GM19467 (cell line): ENCODE measurements at regions not wholly inside any gene's neighbourhood (a gene's known extent, or its start where the extent isn't known, plus 50 kb on each side); places are given as distances from the start of the nearest gene placed in this dataset.

Experiments
- ATAC-seq: cut with Tn5 transposase; IDR thresholded peaks from one replicate; pipeline ENCODE4 v1.9.1; 2021; ENCODE audit warnings: mild to moderate bottlenecking, moderate library complexity; ENCODE audit not compliant: unreplicated experiment

GRCh38 chr2:217660423-217660822 lies 342.4 kb downstream of the TNS1 start:
- ATAC-seq, result no peak

GRCh38 chr2:217658806-217659205 lies 344.0 kb downstream of the TNS1 start:
- no peak for ATAC-seq

GRCh38 chr2:217657252-217657651 lies 345.5 kb downstream of the TNS1 start:
- no peak for ATAC-seq

- ATAC-seq, result no peak
Measured at GRCh38 chr2:217656316-217656715, 346.5 kb downstream of the TNS1 start.

- no peak for ATAC-seq
Measured at GRCh38 chr2:217655651-217656050, 347.1 kb downstream of the TNS1 start.

- ATAC-seq, result no peak
Measured at GRCh38 chr2:217654168-217654567, 348.6 kb downstream of the TNS1 start.

- ATAC-seq, result no peak
Measured at GRCh38 chr2:217652761-217653639, 349.8 kb downstream of the TNS1 start.

- peak; percentile 61 for ATAC-seq
Measured at GRCh38 chr2:217650716-217651360, 352.0 kb downstream of the TNS1 start.

GRCh38 chr2:217650229-217650628 lies 352.6 kb downstream of the TNS1 start:
- ATAC-seq, result peak; percentile 12

- ATAC-seq, result no peak
Measured at GRCh38 chr2:217647925-217648324, 354.9 kb downstream of the TNS1 start.

- ATAC-seq, result no peak
Measured at GRCh38 chr2:217647226-217647625, 355.6 kb downstream of the TNS1 start.

- no peak for ATAC-seq
Measured at GRCh38 chr2:217645896-217646295, 356.9 kb downstream of the TNS1 start.

GRCh38 chr2:217643789-217644301 lies 358.9 kb downstream of the TNS1 start:
- ATAC-seq, result no peak

- no peak for ATAC-seq
Measured at GRCh38 chr2:217642944-217643343, 359.9 kb downstream of the TNS1 start.

- no peak for ATAC-seq
Measured at GRCh38 chr2:217641960-217642359, 360.8 kb downstream of the TNS1 start.

GRCh38 chr2:217639481-217639880 lies 363.3 kb downstream of the TNS1 start:
- ATAC-seq, result no peak

- ATAC-seq, result no peak
Measured at GRCh38 chr2:217638533-217638932, 364.3 kb downstream of the TNS1 start.

- no peak for ATAC-seq
Measured at GRCh38 chr2:217638031-217638430, 364.8 kb downstream of the TNS1 start.

GRCh38 chr2:217636991-217637561 lies 365.7 kb downstream of the TNS1 start:
- ATAC-seq, result no peak

GRCh38 chr2:217636578-217636977 lies 366.2 kb downstream of the TNS1 start:
- ATAC-seq, result no peak

GRCh38 chr2:217634871-217635270 lies 367.9 kb downstream of the TNS1 start:
- ATAC-seq, result no peak

GRCh38 chr2:217632043-217632442 lies 370.8 kb downstream of the TNS1 start:
- ATAC-seq, result no peak
